GM12878 (cell line): ENCODE measurements at regions not wholly inside any gene's neighbourhood (a gene's known extent, or its start where the extent isn't known, plus 50 kb on each side); places are given as distances from the start of the nearest gene placed in this dataset.

ENCODE experiments used
- ATAC-seq: fragments of 200-7000 bp; cut with Tn5 transposase; 3 replicates; pipeline ENCODE4 v1.9.1; 2020; ENCODE audit warnings: mild to moderate bottlenecking, moderate library complexity
- BruUV-seq: library from RNA; stranded (reverse); fragments of 400-500 nt; replicated peaks from 2 replicates; lab custom pipeline; 2021; lab: Mats Ljungman, UMichigan
- CTCF ChIA-PET: fragments of 300-600 bp; sonication (Branson Sonifier 250); formaldehyde crosslinking; extraction: SDS; loops from one replicate; lab custom pipeline; 2021; ENCODE audit warnings: inconsistent platforms; lab: Yijun Ruan, JAX
- POLR2A ChIA-PET: fragments of 350-600 bp; formaldehyde crosslinking; extraction: SDS; loops from one replicate; lab custom pipeline; 2021; ENCODE audit warnings: inconsistent platforms; lab: Charles Lee
- RAD21 ChIA-PET: fragments of 300-600 bp; sonication (Branson Sonifier 250); formaldehyde crosslinking; loops from one replicate; lab custom pipeline; 2023; ENCODE audit warnings: antibody characterized with exemption; ENCODE audit not compliant: unreplicated experiment; lab: Charles Lee
- SMC1A ChIA-PET: fragments of 300-600 bp; sonication (Branson Sonifier 250); formaldehyde crosslinking; loops from one replicate; lab custom pipeline; 2023; ENCODE audit not compliant: unreplicated experiment, uncharacterized antibody; lab: Charles Lee
- DNase-seq: peaks from one replicate; pipeline ENCODE4 v3.0.0-alpha.2; 2011; ENCODE audit warnings: low read depth, low spot score
- FAIRE-seq: peaks from 3 replicates; lab custom pipeline; 2011; peaks lifted over from hg19 to GRCh38; lab: Jason Lieb, UNC
- H2AFZ ChIP-seq: 2 replicates; pipeline ENCODE4 v1.6.0; 2011; ENCODE audit warnings: low read depth, low read length, control low read depth; ENCODE audit not compliant: control insufficient read depth
- H3K27ac ChIP-seq: 2 replicates; pipeline ENCODE4 v1.5.1; 2011; ENCODE audit warnings: control low read depth; ENCODE audit not compliant: control insufficient read depth, insufficient read depth
- H3K27me3 ChIP-seq, 2 experiments: replicated peaks in 1 of 2; 2 replicates each; pipeline versions ENCODE4 v1.6.0 to v1.6.1; 2011; ENCODE audit warnings: low read length in 1 of 2; ENCODE audit not compliant: control insufficient read depth in 2 of 2, insufficient read depth in 2 of 2
- H3K36me3 ChIP-seq, 2 experiments: 2 replicates each; pipeline ENCODE4 v1.5.1; 2011; ENCODE audit warnings: low read length in 1 of 2; ENCODE audit not compliant: control insufficient read depth in 2 of 2, insufficient read depth in 2 of 2
- H3K4me1 ChIP-seq: 2 replicates; pipeline ENCODE4 v1.6.1; 2011; ENCODE audit warnings: mild to moderate bottlenecking, low read length, moderate library complexity, mixed read lengths; ENCODE audit not compliant: control insufficient read depth, insufficient read depth
- H3K4me2 ChIP-seq: 2 replicates; pipeline ENCODE4 v1.6.0; 2011; ENCODE audit warnings: control low read depth; ENCODE audit not compliant: control insufficient read depth, insufficient read depth
- H3K4me3 ChIP-seq: fragments of 200-600 bp; sonication (generic); 2 replicates; pipeline ENCODE4 v1.5.1; 2016
- H3K79me2 ChIP-seq: 2 replicates; pipeline ENCODE4 v1.6.0; 2011; ENCODE audit warnings: low read length; ENCODE audit not compliant: control insufficient read depth, insufficient read depth
- H3K9ac ChIP-seq: 2 replicates; pipeline ENCODE4 v1.8.0; 2011; ENCODE audit warnings: low read length, control low read depth, mixed read lengths; ENCODE audit not compliant: control insufficient read depth, insufficient read depth
- H3K9me3 ChIP-seq: replicated peaks from 3 replicates; pipeline ENCODE4 v1.5.1; 2011; ENCODE audit warnings: mild to moderate bottlenecking, low read length; ENCODE audit not compliant: control insufficient read depth, insufficient read depth
- H4K20me1 ChIP-seq: 2 replicates; pipeline ENCODE4 v1.6.0; 2011; ENCODE audit not compliant: control insufficient read depth, insufficient read depth
- CEBPZ ChIP-seq: fragments of 150-350 bp; IDR thresholded peaks from 2 replicates; pipeline ENCODE4 v1.6.1; 2016; ENCODE audit warnings: low read depth, low read length
- EZH2 ChIP-seq: IDR thresholded peaks from 2 replicates; pipeline ENCODE4 v1.6.1; 2012; ENCODE audit warnings: low read depth, mild to moderate bottlenecking, control low read depth, inconsistent platforms, low read length, borderline replicate concordance; ENCODE audit not compliant: control insufficient read depth
- HDAC2 ChIP-seq: fragments of 200-600 bp; sonication (generic); IDR thresholded peaks from 2 replicates; pipeline ENCODE4 v1.6.1; 2017
- HDAC6 ChIP-seq: fragments of 200-600 bp; sonication (generic); IDR thresholded peaks from one replicate; pipeline ENCODE4 v1.8.0; 2017; ENCODE audit warnings: antibody characterized with exemption; ENCODE audit not compliant: unreplicated experiment
- MEF2A ChIP-seq: IDR thresholded peaks from 2 replicates; pipeline ENCODE4 v1.6.1; 2011; ENCODE audit warnings: low read depth, mild to moderate bottlenecking, low read length, moderate library complexity; ENCODE audit not compliant: insufficient read depth
- NKRF ChIP-seq: fragments of 450-650 bp; conservative IDR thresholded peaks from 2 replicates; pipeline ENCODE4 v1.6.1; 2017; ENCODE audit warnings: mild to moderate bottlenecking, moderate library complexity
- STAT3 ChIP-seq: IDR thresholded peaks from 2 replicates; pipeline ENCODE4 v1.6.1; 2011; ENCODE audit warnings: low read depth, low read length, improper control_type of control experiment
- WGBS: methylation state at CpG from one replicate; pipeline ENCODE4 v1.1.6; 2016; ENCODE audit warnings: low lambda C conversion rate; ENCODE audit not compliant: insufficient replicate concordance, insufficient coverage; ENCODE audit errors: missing lambda C conversion rate; 5-methylcytosine and 5-hydroxymethylcytosine counted together
- in situ Hi-C: fragments of 300-500 bp; cut with MboI; formaldehyde crosslinking; loops from 9 replicates; pipeline ENCODE4 v1.14.3; 2018; ENCODE audit warnings: mixed read lengths
- intact Hi-C: fragments of 100-400 bp; cut with micrococcal nuclease; formaldehyde crosslinking; loops from one replicate; pipeline ENCODE4 v1.14.2; 2022; ENCODE audit not compliant: unreplicated experiment
- TF ChIP-seq, protein P1 (sequence below): fragments of 450-650 bp; IDR thresholded peaks from 2 replicates; pipeline ENCODE4 v1.6.1; 2014; ENCODE audit warnings: mild to moderate bottlenecking

GRCh38 chr7:51452694-51453093 lies 136.1 kb upstream of the COBL start:
- Histone ChIP-seq H3K4me3 (no peak overlapping the region), H3K79me2 (no peaks in the 10 kb centered on the region), H3K27me3 (no peaks in the 10 kb centered on the region), H3K36me3 (no peaks in the 10 kb centered on the region), H4K20me1 (no peaks in the 10 kb centered on the region), H3K4me1 (no peaks in the 10 kb centered on the region), H2AFZ (no peak overlapping the region), H3K4me2 (no peak overlapping the region), H3K9me3 (no peaks in the 10 kb centered on the region), H3K27ac (no peak overlapping the region), H3K9ac (no peak overlapping the region)
- ChIA-PET RAD21 (no interaction called here), CTCF (no interaction called here), SMC1A (no interaction called here), POLR2A (no interaction called here)
- TF ChIP-seq, protein P1, sequence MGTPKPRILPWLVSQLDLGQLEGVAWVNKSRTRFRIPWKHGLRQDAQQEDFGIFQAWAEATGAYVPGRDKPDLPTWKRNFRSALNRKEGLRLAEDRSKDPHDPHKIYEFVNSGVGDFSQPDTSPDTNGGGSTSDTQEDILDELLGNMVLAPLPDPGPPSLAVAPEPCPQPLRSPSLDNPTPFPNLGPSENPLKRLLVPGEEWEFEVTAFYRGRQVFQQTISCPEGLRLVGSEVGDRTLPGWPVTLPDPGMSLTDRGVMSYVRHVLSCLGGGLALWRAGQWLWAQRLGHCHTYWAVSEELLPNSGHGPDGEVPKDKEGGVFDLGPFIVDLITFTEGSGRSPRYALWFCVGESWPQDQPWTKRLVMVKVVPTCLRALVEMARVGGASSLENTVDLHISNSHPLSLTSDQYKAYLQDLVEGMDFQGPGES, result no peak
- TF ChIP-seq MEF2A (no peak), CEBPZ (no peak), NKRF (no peak), EZH2 (no peak), STAT3 (no peak), HDAC2 (no peak), HDAC6 (no peak)
- intact Hi-C loops (no loop called here), in situ Hi-C loops (no loop called here)
- DNase-seq (no peak), FAIRE-seq (no peak), ATAC-seq (no peak)
- 29% methylated on average over 1 of the region's 1 CpG for WGBS
- BruUV-seq, result no TSS peak
